HEK293 (cell line): ENCODE measurements at regions not wholly inside any gene's neighbourhood (a gene's known extent, or its start where the extent isn't known, plus 50 kb on each side); places are given as distances from the start of the nearest gene placed in this dataset.

Experiments used
- CTCF ChIA-PET: fragments of 350-600 bp; formaldehyde crosslinking; extraction: SDS; loops from one replicate; lab custom pipeline; 2021; ENCODE audit warnings: antibody characterized with exemption; lab: Yijun Ruan, JAX
- POLR2A ChIA-PET: fragments of 300-600 bp; formaldehyde crosslinking; extraction: SDS; loops from one replicate; lab custom pipeline; 2020; ENCODE audit warnings: antibody characterized with exemption, inconsistent platforms; lab: Yijun Ruan, JAX
- H3K27ac ChIP-seq: fragments of 200-500 bp; sonication (Bioruptor generic); 2 replicates; pipeline ENCODE4 v1.5.1; 2014; ENCODE audit warnings: low read depth, low read length, control low read depth, inconsistent platforms; ENCODE audit errors: extremely low read depth
- H3K36me3 ChIP-seq, 2 experiments: fragments of 200-500 bp in 1 of 2; sonication (Bioruptor generic) in 1 of 2; 1 replicate in 1 of 2; 2 replicates in 1 of 2; pipeline ENCODE4 v1.5.1; 2014 to 2017; ENCODE audit warnings: inconsistent platforms in 2 of 2, low read length in 2 of 2; ENCODE audit not compliant: control insufficient read depth in 2 of 2, insufficient read depth in 1 of 2
- H3K4me1 ChIP-seq: fragments of 200-500 bp; sonication (Bioruptor generic); 2 replicates; pipeline ENCODE4 v1.5.1; 2014; ENCODE audit warnings: mild to moderate bottlenecking, low read length, inconsistent platforms; ENCODE audit not compliant: control insufficient read depth, insufficient read depth
- H3K4me3 ChIP-seq: 2 replicates; pipeline ENCODE4 v1.5.1; 2011; ENCODE audit warnings: low read depth, mild to moderate bottlenecking, control low read depth, low read length, moderate library complexity
- H3K9me3 ChIP-seq: fragments of 200-500 bp; sonication (Bioruptor generic); 2 replicates; pipeline ENCODE4 v1.5.1; 2014; ENCODE audit warnings: low read depth, low read length, inconsistent platforms; ENCODE audit not compliant: control insufficient read depth, insufficient read depth
- EGR2 ChIP-seq: fragments of 450-650 bp; formaldehyde crosslinking; IDR thresholded peaks from 2 replicates; pipeline ENCODE4 v1.5.1; 2016; ENCODE audit warnings: low read depth, missing biosample characterization, missing genetic modification characterization
- KLF7 ChIP-seq: fragments of 450-650 bp; formaldehyde crosslinking; IDR thresholded peaks from 2 replicates; pipeline ENCODE4 v1.5.1; 2016; ENCODE audit warnings: missing biosample characterization, missing genetic modification characterization, borderline replicate concordance
- MYNN ChIP-seq: fragments of 450-650 bp; formaldehyde crosslinking; IDR thresholded peaks from 2 replicates; pipeline ENCODE4 v1.5.1; 2016; ENCODE audit warnings: missing biosample characterization, missing genetic modification characterization, borderline replicate concordance
- SP2 ChIP-seq: fragments of 450-650 bp; formaldehyde crosslinking; IDR thresholded peaks from 2 replicates; pipeline ENCODE4 v1.5.1; 2016; ENCODE audit warnings: missing biosample characterization, missing genetic modification characterization
- SP3 ChIP-seq: fragments of 450-650 bp; formaldehyde crosslinking; IDR thresholded peaks from 2 replicates; pipeline ENCODE4 v1.5.1; 2016; ENCODE audit warnings: missing biosample characterization, missing genetic modification characterization
- ZFP37 ChIP-seq: fragments of 450-650 bp; formaldehyde crosslinking; IDR thresholded peaks from 2 replicates; pipeline ENCODE4 v1.5.1; 2016; ENCODE audit warnings: missing biosample characterization, missing genetic modification characterization
- ZNF121 ChIP-seq: fragments of 450-650 bp; formaldehyde crosslinking; IDR thresholded peaks from 2 replicates; pipeline ENCODE4 v1.5.1; 2016; ENCODE audit warnings: missing biosample characterization, missing genetic modification characterization
- ZNF132 ChIP-seq: fragments of 450-650 bp; formaldehyde crosslinking; IDR thresholded peaks from 2 replicates; pipeline ENCODE4 v1.5.1; 2017; ENCODE audit warnings: missing biosample characterization, missing genetic modification characterization, borderline replicate concordance
- ZNF140 ChIP-seq: fragments of 450-650 bp; formaldehyde crosslinking; IDR thresholded peaks from 2 replicates; pipeline ENCODE4 v1.5.1; 2016; ENCODE audit warnings: missing biosample characterization, missing genetic modification characterization
- ZNF169 ChIP-seq: fragments of 450-650 bp; formaldehyde crosslinking; IDR thresholded peaks from 2 replicates; pipeline ENCODE4 v1.5.1; 2016; ENCODE audit warnings: missing biosample characterization, missing genetic modification characterization
- ZNF366 ChIP-seq: fragments of 450-650 bp; formaldehyde crosslinking; conservative IDR thresholded peaks from 2 replicates; pipeline ENCODE4 v1.5.1; 2016; ENCODE audit warnings: missing biosample characterization, missing genetic modification characterization
- ZNF426 ChIP-seq: fragments of 450-650 bp; formaldehyde crosslinking; IDR thresholded peaks from 2 replicates; pipeline ENCODE4 v1.5.1; 2017; ENCODE audit warnings: missing biosample characterization, missing genetic modification characterization, mild to moderate bottlenecking, inconsistent platforms, moderate library complexity
- ZNF529 ChIP-seq: fragments of 450-650 bp; formaldehyde crosslinking; IDR thresholded peaks from 2 replicates; pipeline ENCODE4 v1.5.1; 2017; ENCODE audit warnings: missing genetic modification characterization, missing biosample characterization; ENCODE audit not compliant: insufficient replicate concordance
- ZNF600 ChIP-seq: fragments of 450-650 bp; formaldehyde crosslinking; IDR thresholded peaks from 2 replicates; pipeline ENCODE4 v1.5.1; 2016; ENCODE audit warnings: missing biosample characterization, missing genetic modification characterization
- ZNF626 ChIP-seq: fragments of 450-650 bp; sonication (Bioruptor Pico); formaldehyde crosslinking; IDR thresholded peaks from 2 replicates; pipeline ENCODE4 v1.5.1; 2018; ENCODE audit warnings: missing biosample characterization, missing genetic modification characterization, inconsistent platforms
- ZNF658 ChIP-seq: fragments of 450-650 bp; formaldehyde crosslinking; IDR thresholded peaks from 2 replicates; pipeline ENCODE4; 2016; ENCODE audit warnings: missing biosample characterization, missing genetic modification characterization
- ZNF76 ChIP-seq: fragments of 450-650 bp; formaldehyde crosslinking; IDR thresholded peaks from 2 replicates; pipeline ENCODE4; 2016; ENCODE audit warnings: low read depth, missing biosample characterization, missing genetic modification characterization, borderline replicate concordance
- ZNF777 ChIP-seq: fragments of 450-650 bp; formaldehyde crosslinking; IDR thresholded peaks from 2 replicates; pipeline ENCODE4 v1.5.1; 2017; ENCODE audit warnings: missing biosample characterization, missing genetic modification characterization, borderline replicate concordance
- ZNF791 ChIP-seq: fragments of 450-650 bp; formaldehyde crosslinking; IDR thresholded peaks from 2 replicates; pipeline ENCODE4 v1.5.1; 2016; ENCODE audit warnings: missing biosample characterization, missing genetic modification characterization
- TF ChIP-seq, protein P1 (sequence below): fragments of 450-650 bp; formaldehyde crosslinking; IDR thresholded peaks from 2 replicates; pipeline ENCODE4; 2016; ENCODE audit warnings: missing biosample characterization, missing genetic modification characterization
- TF ChIP-seq, protein P2 (sequence below): fragments of 450-650 bp; formaldehyde crosslinking; IDR thresholded peaks from 2 replicates; pipeline ENCODE4 v1.5.1; 2017; ENCODE audit warnings: missing biosample characterization, missing genetic modification characterization
- TF ChIP-seq, protein P3 (sequence below): fragments of 450-650 bp; IDR thresholded peaks from 2 replicates; pipeline ENCODE4 v1.5.1; 2018; ENCODE audit warnings: missing biosample characterization, mild to moderate bottlenecking, missing genetic modification characterization
- TF ChIP-seq, protein P4 (sequence below): fragments of 450-650 bp; formaldehyde crosslinking; IDR thresholded peaks from 2 replicates; pipeline ENCODE4 v1.5.1; 2016; ENCODE audit warnings: missing biosample characterization, missing genetic modification characterization, low read depth
- TF ChIP-seq, protein P5 (sequence below): fragments of 450-650 bp; formaldehyde crosslinking; IDR thresholded peaks from 2 replicates; pipeline ENCODE4 v1.5.1; 2017; ENCODE audit warnings: missing biosample characterization, missing genetic modification characterization

DNA sequence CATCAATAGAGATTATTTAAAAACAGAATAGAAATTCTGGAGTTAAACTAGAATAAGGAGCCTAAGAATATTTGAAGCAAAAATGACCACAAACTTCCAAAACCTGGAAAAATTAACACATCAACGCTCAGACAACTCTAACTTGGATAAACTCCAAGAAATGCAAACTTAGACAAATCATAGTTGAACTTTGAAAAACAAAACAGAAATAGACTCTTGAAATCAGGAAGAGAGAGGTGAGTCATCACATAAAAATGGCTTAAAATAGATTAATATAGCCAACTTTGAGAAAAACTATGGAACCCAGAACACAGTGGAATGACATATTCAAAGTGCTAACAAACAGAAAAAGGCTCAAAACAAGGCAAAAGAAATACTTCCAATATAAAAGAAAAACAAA lies 974.2 kb downstream of the JRKL start:
- H3K9me3 ChIP-seq = no peaks in the 10 kb centered on the region
- CTCF ChIA-PET = no interaction called here
- H3K4me1 ChIP-seq = no peaks in the 10 kb centered on the region
- POLR2A ChIA-PET = no interaction called here
- no peaks in the 10 kb centered on the region for H3K36me3 ChIP-seq
- H3K4me3 ChIP-seq = no peak overlapping the region
- TF ChIP-seq ZNF626 (no peak), MYNN (tag by site-specific recombination) (no peak), ZNF426 (tag by site-specific recombination) (no peak), ZNF529 (tag by site-specific recombination) (no peak), ZNF132 (tag by site-specific recombination) (no peak), ZNF600 (no peak), EGR2 (tag by site-specific recombination) (no peak), KLF7 (no peak), ZNF140 (tag by site-specific recombination) (no peak), SP3 (no peak), ZNF366 (tag by site-specific recombination) (no peak), ZNF76 (no peak), ZNF169 (tag by site-specific recombination) (no peak), SP2 (tag by site-specific recombination) (no peak), ZNF121 (tag by site-specific recombination) (no peak)
- TF ChIP-seq, protein P1, sequence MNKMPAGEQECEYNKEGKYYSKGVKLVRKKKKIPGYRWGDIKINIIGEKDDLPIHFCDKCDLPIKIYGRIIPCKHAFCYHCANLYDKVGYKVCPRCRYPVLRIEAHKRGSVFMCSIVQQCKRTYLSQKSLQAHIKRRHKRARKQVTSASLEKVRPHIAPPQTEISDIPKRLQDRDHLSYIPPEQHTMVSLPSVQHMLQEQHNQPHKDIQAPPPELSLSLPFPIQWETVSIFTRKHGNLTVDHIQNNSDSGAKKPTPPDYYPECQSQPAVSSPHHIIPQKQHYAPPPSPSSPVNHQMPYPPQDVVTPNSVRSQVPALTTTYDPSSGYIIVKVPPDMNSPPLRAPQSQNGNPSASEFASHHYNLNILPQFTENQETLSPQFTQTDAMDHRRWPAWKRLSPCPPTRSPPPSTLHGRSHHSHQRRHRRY (tag by site-specific recombination) = no peak
- TF ChIP-seq, protein P2, sequence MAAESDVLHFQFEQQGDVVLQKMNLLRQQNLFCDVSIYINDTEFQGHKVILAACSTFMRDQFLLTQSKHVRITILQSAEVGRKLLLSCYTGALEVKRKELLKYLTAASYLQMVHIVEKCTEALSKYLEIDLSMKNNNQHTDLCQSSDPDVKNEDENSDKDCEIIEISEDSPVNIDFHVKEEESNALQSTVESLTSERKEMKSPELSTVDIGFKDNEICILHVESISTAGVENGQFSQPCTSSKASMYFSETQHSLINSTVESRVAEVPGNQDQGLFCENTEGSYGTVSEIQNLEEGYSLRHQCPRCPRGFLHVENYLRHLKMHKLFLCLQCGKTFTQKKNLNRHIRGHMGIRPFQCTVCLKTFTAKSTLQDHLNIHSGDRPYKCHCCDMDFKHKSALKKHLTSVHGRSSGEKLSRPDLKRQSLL (tag by site-specific recombination) = no peak
- TF ChIP-seq, protein P3, sequence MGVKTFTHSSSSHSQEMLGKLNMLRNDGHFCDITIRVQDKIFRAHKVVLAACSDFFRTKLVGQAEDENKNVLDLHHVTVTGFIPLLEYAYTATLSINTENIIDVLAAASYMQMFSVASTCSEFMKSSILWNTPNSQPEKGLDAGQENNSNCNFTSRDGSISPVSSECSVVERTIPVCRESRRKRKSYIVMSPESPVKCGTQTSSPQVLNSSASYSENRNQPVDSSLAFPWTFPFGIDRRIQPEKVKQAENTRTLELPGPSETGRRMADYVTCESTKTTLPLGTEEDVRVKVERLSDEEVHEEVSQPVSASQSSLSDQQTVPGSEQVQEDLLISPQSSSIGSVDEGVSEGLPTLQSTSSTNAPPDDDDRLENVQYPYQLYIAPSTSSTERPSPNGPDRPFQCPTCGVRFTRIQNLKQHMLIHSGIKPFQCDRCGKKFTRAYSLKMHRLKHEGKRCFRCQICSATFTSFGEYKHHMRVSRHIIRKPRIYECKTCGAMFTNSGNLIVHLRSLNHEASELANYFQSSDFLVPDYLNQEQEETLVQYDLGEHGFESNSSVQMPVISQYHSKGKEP (tag by site-specific recombination) = no peak
- TF ChIP-seq, protein P4, sequence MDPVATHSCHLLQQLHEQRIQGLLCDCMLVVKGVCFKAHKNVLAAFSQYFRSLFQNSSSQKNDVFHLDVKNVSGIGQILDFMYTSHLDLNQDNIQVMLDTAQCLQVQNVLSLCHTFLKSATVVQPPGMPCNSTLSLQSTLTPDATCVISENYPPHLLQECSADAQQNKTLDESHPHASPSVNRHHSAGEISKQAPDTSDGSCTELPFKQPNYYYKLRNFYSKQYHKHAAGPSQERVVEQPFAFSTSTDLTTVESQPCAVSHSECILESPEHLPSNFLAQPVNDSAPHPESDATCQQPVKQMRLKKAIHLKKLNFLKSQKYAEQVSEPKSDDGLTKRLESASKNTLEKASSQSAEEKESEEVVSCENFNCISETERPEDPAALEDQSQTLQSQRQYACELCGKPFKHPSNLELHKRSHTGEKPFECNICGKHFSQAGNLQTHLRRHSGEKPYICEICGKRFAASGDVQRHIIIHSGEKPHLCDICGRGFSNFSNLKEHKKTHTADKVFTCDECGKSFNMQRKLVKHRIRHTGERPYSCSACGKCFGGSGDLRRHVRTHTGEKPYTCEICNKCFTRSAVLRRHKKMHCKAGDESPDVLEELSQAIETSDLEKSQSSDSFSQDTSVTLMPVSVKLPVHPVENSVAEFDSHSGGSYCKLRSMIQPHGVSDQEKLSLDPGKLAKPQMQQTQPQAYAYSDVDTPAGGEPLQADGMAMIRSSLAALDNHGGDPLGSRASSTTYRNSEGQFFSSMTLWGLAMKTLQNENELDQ (tag by site-specific recombination) = no peak
- H3K27ac ChIP-seq = no peak overlapping the region

DNA sequence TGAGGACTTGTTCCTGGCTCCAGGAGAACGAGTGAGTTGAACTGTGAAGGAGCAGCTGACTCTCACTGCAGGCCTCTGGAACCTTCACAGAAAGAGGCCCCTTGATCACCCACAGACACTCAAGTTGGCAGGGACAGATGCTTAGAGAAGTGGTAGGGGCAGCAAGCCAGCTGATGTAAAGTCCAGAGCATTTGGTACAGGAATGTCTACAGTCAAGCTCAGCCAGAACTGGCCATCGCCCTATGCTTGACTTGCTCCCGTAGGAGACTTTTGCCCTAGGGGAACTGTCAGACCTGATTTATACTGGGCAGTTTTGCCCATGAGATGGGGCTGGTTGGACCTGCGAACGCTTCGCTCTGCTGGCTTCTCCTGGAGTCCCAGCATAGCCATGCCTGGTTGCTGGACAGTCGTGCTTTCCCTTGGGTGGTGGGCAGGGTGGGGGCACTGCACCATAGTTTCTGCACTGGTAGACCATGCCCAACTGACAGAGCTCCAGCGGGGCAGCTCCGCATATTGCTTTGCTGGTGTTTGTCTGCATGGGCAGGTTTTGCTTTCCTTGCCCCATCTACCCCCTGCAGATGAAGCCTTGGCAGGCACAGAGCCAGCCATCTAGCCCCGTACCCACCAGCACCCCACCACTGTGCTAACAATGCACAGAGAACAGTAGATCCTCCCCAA lies 977.7 kb downstream of the JRKL start:
- H3K9me3 ChIP-seq = no peaks in the 10 kb centered on the region
- no peaks in the 10 kb centered on the region for H3K36me3 ChIP-seq
- TF ChIP-seq ZNF777 (tag by site-specific recombination) = no peak
- no peak for TF ChIP-seq ZNF791 (tag by site-specific recombination)
- TF ChIP-seq ZFP37 (tag by site-specific recombination) = no peak
- TF ChIP-seq, protein P5, sequence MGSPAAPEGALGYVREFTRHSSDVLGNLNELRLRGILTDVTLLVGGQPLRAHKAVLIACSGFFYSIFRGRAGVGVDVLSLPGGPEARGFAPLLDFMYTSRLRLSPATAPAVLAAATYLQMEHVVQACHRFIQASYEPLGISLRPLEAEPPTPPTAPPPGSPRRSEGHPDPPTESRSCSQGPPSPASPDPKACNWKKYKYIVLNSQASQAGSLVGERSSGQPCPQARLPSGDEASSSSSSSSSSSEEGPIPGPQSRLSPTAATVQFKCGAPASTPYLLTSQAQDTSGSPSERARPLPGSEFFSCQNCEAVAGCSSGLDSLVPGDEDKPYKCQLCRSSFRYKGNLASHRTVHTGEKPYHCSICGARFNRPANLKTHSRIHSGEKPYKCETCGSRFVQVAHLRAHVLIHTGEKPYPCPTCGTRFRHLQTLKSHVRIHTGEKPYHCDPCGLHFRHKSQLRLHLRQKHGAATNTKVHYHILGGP (tag by site-specific recombination) = no peak
- no peak for TF ChIP-seq ZNF658 (tag by site-specific recombination)
- H3K4me3 ChIP-seq = no peak overlapping the region
- H3K27ac ChIP-seq = no peak overlapping the region
- no peaks in the 10 kb centered on the region for H3K4me1 ChIP-seq
- CTCF ChIA-PET = no interaction called here
- POLR2A ChIA-PET = no interaction called here
